ENCODE measurements at regions not wholly inside any gene's neighbourhood (a gene's known extent, or its start where the extent isn't known, plus 50 kb on each side); places are given as distances from the start of the nearest gene placed in this dataset.

GRCh38 chr2:128439031-128439790, 120.5 kb upstream of the HS6ST1 start:
- no peak for TF ChIP-seq CTCF (IDR thresholded peaks at IDR 0.05)
- TF ChIP-seq POLR2A (IDR thresholded peaks at IDR 0.05) = no peak

Data from thyroid gland (tissue), 4 donors.